ENCODE measurements at regions not wholly inside any gene's neighbourhood (a gene's known extent, or its start where the extent isn't known, plus 50 kb on each side); places are given as distances from the start of the nearest gene placed in this dataset.

- FAIRE-seq, result no peak
Observed at GRCh38 chr18:42561521-42561920, 554.0 kb downstream of the RIT2 start.

- no peak for FAIRE-seq
Observed at GRCh38 chr18:42563995-42564394, 551.5 kb downstream of the RIT2 start.

GRCh38 chr18:42564761-42565160 is 550.7 kb downstream of the RIT2 start:
- no peak for FAIRE-seq

- no peak for FAIRE-seq
Observed at GRCh38 chr18:42568773-42569172, 546.7 kb downstream of the RIT2 start.

GRCh38 chr18:42574871-42575270 is 540.6 kb downstream of the RIT2 start:
- FAIRE-seq, result no peak

- no peak for FAIRE-seq
Observed at GRCh38 chr18:42576124-42576523, 539.4 kb downstream of the RIT2 start.

GRCh38 chr18:42578792-42579191 is 536.7 kb downstream of the RIT2 start:
- no peak for FAIRE-seq

GRCh38 chr18:42582266-42582665 is 533.2 kb downstream of the RIT2 start:
- no peak for FAIRE-seq

GRCh38 chr18:42583283-42583731 is 532.2 kb downstream of the RIT2 start:
- no peak for FAIRE-seq

GRCh38 chr18:42586601-42587000 is 528.9 kb downstream of the RIT2 start:
- FAIRE-seq, result no peak

- no peak for FAIRE-seq
Observed at GRCh38 chr18:42588786-42589185, 526.7 kb downstream of the RIT2 start.

- FAIRE-seq, result no peak
Observed at GRCh38 chr18:42604820-42605219, 510.7 kb downstream of the RIT2 start.

- FAIRE-seq, result no peak
Observed at GRCh38 chr18:42606886-42607495, 508.5 kb downstream of the RIT2 start.

- no peak for FAIRE-seq
Observed at GRCh38 chr18:42611134-42611533, 504.4 kb downstream of the RIT2 start.

GRCh38 chr18:42614619-42615293 is 500.7 kb downstream of the RIT2 start:
- no peak for FAIRE-seq

- FAIRE-seq, result no peak
Observed at GRCh38 chr18:42617221-42617620, 498.3 kb downstream of the RIT2 start.

- FAIRE-seq, result no peak
Observed at GRCh38 chr18:42619771-42620170, 495.7 kb downstream of the RIT2 start.

- FAIRE-seq, result no peak
Observed at GRCh38 chr18:42620657-42621056, 494.8 kb downstream of the RIT2 start.

GRCh38 chr18:42623935-42624334 is 491.6 kb downstream of the RIT2 start:
- no peak for FAIRE-seq

GRCh38 chr18:42632801-42633200 is 482.7 kb downstream of the RIT2 start:
- FAIRE-seq, result no peak

- FAIRE-seq, result no peak
Observed at GRCh38 chr18:42635378-42636048, 480.0 kb downstream of the RIT2 start.

- FAIRE-seq, result no peak
Observed at GRCh38 chr18:42636309-42636708, 479.2 kb downstream of the RIT2 start.

GRCh38 chr18:42640160-42640559 is 475.3 kb downstream of the RIT2 start:
- FAIRE-seq, result no peak

- no peak for FAIRE-seq
Observed at GRCh38 chr18:42641996-42642395, 473.5 kb downstream of the RIT2 start.
